A549 (cell line): ENCODE measurements at regions not wholly inside any gene's neighbourhood (a gene's known extent, or its start where the extent isn't known, plus 50 kb on each side); places are given as distances from the start of the nearest gene placed in this dataset.

Source experiments
- ATAC-seq, 2 experiments: fragments of 200-7000 bp in 1 of 2; fragments of >200 bp in 1 of 2; cut with Nextera tagmentation in 1 of 2; cut with Tn5 transposase in 1 of 2; 3 replicates each; pipeline versions ENCODE4 v1.8.0 to v1.9.1; 2018 to 2020; ENCODE audit warnings: mild to moderate bottlenecking in 1 of 2, moderate library complexity in 1 of 2
- CTCF ChIA-PET: fragments of 300-600 bp; sonication (Branson Sonifier 250); formaldehyde crosslinking; extraction: SDS; loops from one replicate; lab custom pipeline; 2021; ENCODE audit warnings: antibody characterized with exemption, inconsistent platforms; lab: Yijun Ruan, JAX
- POLR2A ChIA-PET: fragments of 350-600 bp; formaldehyde crosslinking; extraction: SDS; loops from one replicate; lab custom pipeline; 2021; ENCODE audit warnings: antibody characterized with exemption, inconsistent platforms; lab: Yijun Ruan, JAX
- DNase-seq, 2 experiments: peaks; one replicate each; pipeline versions ENCODE4 v3.0.0 to v3.0.0-alpha.2; 2011 to 2016; ENCODE audit warnings: low read depth in 1 of 2, low spot score in 1 of 2
- FAIRE-seq: peaks from 2 replicates; lab custom pipeline; 2011; peaks lifted over from hg19 to GRCh38; lab: Jason Lieb, UNC
- H3K27ac ChIP-seq, 2 experiments: fragments of >200 bp; sonication (Bioruptor Twin); formaldehyde crosslinking; 3 replicates each; pipeline ENCODE4 v1.5.1; 2016 to 2017
- H3K4me1 ChIP-seq: fragments of >200 bp; sonication (Bioruptor Twin); formaldehyde crosslinking; 3 replicates; pipeline ENCODE4 v1.6.1; 2016
- H3K4me2 ChIP-seq: fragments of >200 bp; sonication (Bioruptor Twin); formaldehyde crosslinking; 3 replicates; pipeline ENCODE4 v1.6.1; 2016
- H3K4me3 ChIP-seq: fragments of >200 bp; sonication (Bioruptor Twin); formaldehyde crosslinking; 3 replicates; pipeline ENCODE4 v1.5.1; 2016
- H3K9me3 ChIP-seq: fragments of >200 bp; sonication (Bioruptor Twin); formaldehyde crosslinking; 3 replicates; pipeline ENCODE4 v1.6.1; 2016
- CBX2 ChIP-seq: fragments of 200-600 bp; sonication (generic); IDR thresholded peaks from 2 replicates; pipeline ENCODE4 v1.6.1; 2016; ENCODE audit warnings: low read depth, mild to moderate bottlenecking, borderline replicate concordance
- CBX8 ChIP-seq: fragments of 200-600 bp; sonication (generic); IDR thresholded peaks from 2 replicates; pipeline ENCODE4 v1.6.1; 2016
- E2F6 ChIP-seq: IDR thresholded peaks from 2 replicates; pipeline ENCODE4 v1.6.1; 2012; ENCODE audit warnings: low read depth, borderline replicate concordance
- FOXS1 ChIP-seq: fragments of 250-450 bp; sonication (Bioruptor Pico); IDR thresholded peaks from 2 replicates; pipeline ENCODE4 v1.5.0; 2020; ENCODE audit warnings: mild to moderate bottlenecking, moderate library complexity
- GATA3 ChIP-seq: IDR thresholded peaks from 2 replicates; pipeline ENCODE4 v1.6.1; 2012; ENCODE audit warnings: borderline replicate concordance
- JUN ChIP-seq, 2 experiments: fragments of >200 bp; sonication (Bioruptor Twin); formaldehyde crosslinking; IDR thresholded peaks; 2 replicates in 1 of 2; 3 replicates in 1 of 2; pipeline ENCODE4 v1.6.1; 2016 to 2017
- MAZ ChIP-seq: fragments of 150-350 bp; IDR thresholded peaks from 2 replicates; pipeline ENCODE4 v1.6.1; 2014; ENCODE audit warnings: antibody characterized with exemption, low read depth, low read length, borderline replicate concordance
- NPAS2 ChIP-seq: fragments of 250-450 bp; sonication (Bioruptor Pico); IDR thresholded peaks from 2 replicates; pipeline ENCODE4 v1.8.0; 2022; ENCODE audit warnings: mild to moderate bottlenecking, moderate library complexity, borderline replicate concordance
- PHF8 ChIP-seq: fragments of 200-600 bp; sonication (generic); IDR thresholded peaks from 2 replicates; pipeline ENCODE4 v1.6.1; 2016; ENCODE audit warnings: low read depth, mild to moderate bottlenecking, antibody characterized with exemption, moderate library complexity, borderline replicate concordance
- RARB ChIP-seq: fragments of 250-450 bp; sonication (Bioruptor Pico); IDR thresholded peaks from 2 replicates; pipeline ENCODE4 v1.8.0; 2021; ENCODE audit warnings: mild to moderate bottlenecking, moderate library complexity
- SMC3 ChIP-seq: fragments of >200 bp; sonication (Bioruptor Twin); formaldehyde crosslinking; IDR thresholded peaks from 3 replicates; pipeline ENCODE4 v1.6.1; 2018; ENCODE audit warnings: inconsistent platforms
- TFCP2L1 ChIP-seq: fragments of 250-450 bp; sonication (Bioruptor Pico); IDR thresholded peaks from 2 replicates; pipeline ENCODE4 v1.5.0; 2021; ENCODE audit warnings: mild to moderate bottlenecking
- ZC3H11A ChIP-seq: fragments of 450-650 bp; IDR thresholded peaks from 2 replicates; pipeline ENCODE4 v1.6.1; 2014; ENCODE audit warnings: antibody characterized with exemption, mild to moderate bottlenecking
- ZNF302 ChIP-seq: fragments of 250-450 bp; sonication (Bioruptor Pico); IDR thresholded peaks from 2 replicates; pipeline ENCODE4 v1.9.0; 2021; ENCODE audit warnings: inconsistent platforms, mild to moderate bottlenecking, moderate library complexity
- ZSCAN20 ChIP-seq: fragments of 250-450 bp; sonication (Bioruptor Pico); IDR thresholded peaks from 2 replicates; pipeline ENCODE4 v1.8.0; 2022; ENCODE audit warnings: mild to moderate bottlenecking, moderate library complexity
- WGBS: methylation state at CpG from one replicate; pipeline ENCODE4 v1.1.6; 2017; ENCODE audit errors: missing lambda C conversion rate; 5-methylcytosine and 5-hydroxymethylcytosine counted together
- TF ChIP-seq, protein P1 (sequence below): fragments of 450-650 bp; IDR thresholded peaks from 2 replicates; pipeline ENCODE4 v1.6.1; 2014; ENCODE audit warnings: antibody characterized with exemption
- TF ChIP-seq, protein P2 (sequence below): fragments of 250-450 bp; sonication (Bioruptor Pico); IDR thresholded peaks from 2 replicates; pipeline ENCODE4 v1.5.0; 2021; ENCODE audit warnings: mild to moderate bottlenecking, moderate library complexity, borderline replicate concordance
- TF ChIP-seq, protein P3 (sequence below): fragments of 150-350 bp; IDR thresholded peaks from 2 replicates; pipeline ENCODE4 v1.6.1; 2014; ENCODE audit warnings: low read depth, mild to moderate bottlenecking, low read length
- TF ChIP-seq, protein P4 (sequence below): fragments of >200 bp; sonication (Bioruptor Twin); formaldehyde crosslinking; IDR thresholded peaks from 3 replicates; pipeline ENCODE4 v1.5.1; 2016

DNA sequence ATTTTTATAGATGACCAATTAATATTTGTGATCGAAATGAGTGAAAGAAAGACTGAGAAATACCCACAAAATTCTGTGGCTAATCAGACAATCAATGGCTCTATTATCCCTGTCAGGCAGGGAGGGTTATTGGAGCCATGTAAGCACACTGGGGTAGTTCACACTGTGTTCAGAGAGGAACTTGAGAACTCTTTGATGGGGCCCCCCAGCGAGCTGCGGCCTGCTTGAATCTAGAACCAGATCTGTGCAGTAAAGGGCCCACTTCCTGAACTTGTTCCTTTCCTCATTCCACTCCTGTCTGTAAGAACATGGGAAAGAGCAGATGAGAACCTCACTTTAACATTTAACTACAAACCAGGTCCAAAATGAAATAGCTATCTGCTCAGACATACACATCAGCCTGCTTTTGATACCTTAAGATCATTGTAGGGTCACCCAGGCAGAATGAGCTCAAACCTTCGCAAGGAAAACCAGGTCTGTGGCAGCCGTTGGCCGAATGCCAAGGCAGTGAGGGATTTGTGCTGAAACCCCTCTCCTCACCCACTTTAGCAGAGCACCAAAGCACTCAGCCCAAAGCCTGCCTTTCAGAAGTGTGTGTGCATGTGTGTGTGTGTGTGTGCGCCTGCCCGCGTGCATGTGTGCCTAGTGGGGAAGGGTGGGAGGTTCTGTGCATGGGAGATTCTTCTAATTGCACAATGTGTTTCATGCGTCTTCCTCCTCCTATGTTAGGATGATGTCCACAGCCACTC lies 365.6 kb upstream of the MGMT start:
- Histone ChIP-seq H3K9me3 (no peaks in the 10 kb centered on the region), H3K4me1 (no peaks in the 10 kb centered on the region), H3K4me3 (no peak overlapping the region), H3K27ac (no peak overlapping the region), H3K4me2 (no peak overlapping the region)
- FAIRE-seq (no peak), DNase-seq (no peak), ATAC-seq (no peak)
- CTCF ChIA-PET = no interaction called here
- POLR2A ChIA-PET = no interaction called here
- TF ChIP-seq MAZ = no peak
- 21% methylated on average over 10 of the region's 10 CpGs for WGBS

DNA sequence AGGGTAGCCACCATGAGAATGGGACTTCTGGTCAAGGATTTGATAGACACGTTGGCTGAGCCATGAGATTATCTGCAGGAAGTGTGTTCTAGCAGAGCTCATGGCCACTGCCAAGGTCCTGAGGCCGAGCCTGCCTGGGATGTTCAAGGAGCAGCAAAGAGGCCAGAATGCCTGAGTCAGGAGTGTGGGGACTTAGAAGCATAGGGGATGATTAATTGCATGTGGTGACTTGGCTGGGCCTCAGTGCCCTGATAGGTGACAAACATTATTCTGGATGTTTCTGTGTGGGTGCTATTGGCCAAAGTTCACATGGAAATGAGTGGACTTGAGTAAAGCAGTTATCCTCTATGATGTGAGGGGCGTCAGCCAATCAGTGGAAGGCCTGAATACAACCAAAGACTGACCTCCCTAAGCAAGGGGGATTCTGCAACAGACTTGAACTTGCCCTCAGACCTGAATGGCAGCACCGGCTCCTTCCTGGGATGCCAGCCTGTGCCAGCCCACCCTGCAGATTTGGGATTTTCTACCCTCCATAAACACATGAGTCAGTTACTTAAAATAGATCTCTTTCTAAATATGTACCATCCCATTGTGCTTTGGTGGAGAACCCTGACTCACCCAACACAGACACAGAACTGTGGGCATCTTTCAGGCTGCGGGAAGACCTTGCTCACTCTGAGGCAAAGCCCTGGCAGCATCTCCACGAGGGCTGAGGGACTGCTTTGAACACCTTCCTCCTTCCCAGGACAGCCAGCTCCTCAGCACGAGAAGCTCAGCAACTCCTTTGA lies 363.9 kb upstream of the MGMT start:
- WGBS = 13% methylated on average over 6 of the region's 7 CpGs
- no peak overlapping the region for H3K4me3 ChIP-seq
- DNase-seq = no peak
- CTCF ChIA-PET = no interaction called here
- H3K4me2 ChIP-seq = no peak overlapping the region
- TF ChIP-seq E2F6 (no peak), CBX8 (no peak), ZNF302 (CRISPR knock-in tag) (no peak), PHF8 (no peak)
- TF ChIP-seq, protein P1, sequence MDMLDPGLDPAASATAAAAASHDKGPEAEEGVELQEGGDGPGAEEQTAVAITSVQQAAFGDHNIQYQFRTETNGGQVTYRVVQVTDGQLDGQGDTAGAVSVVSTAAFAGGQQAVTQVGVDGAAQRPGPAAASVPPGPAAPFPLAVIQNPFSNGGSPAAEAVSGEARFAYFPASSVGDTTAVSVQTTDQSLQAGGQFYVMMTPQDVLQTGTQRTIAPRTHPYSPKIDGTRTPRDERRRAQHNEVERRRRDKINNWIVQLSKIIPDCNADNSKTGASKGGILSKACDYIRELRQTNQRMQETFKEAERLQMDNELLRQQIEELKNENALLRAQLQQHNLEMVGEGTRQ = no peak
- TF ChIP-seq, all 56 proteins: peak for 0
- Histone ChIP-seq H3K4me1 (no peaks in the 10 kb centered on the region), H3K27ac (no peak overlapping the region), H3K9me3 (no peaks in the 10 kb centered on the region)
- FAIRE-seq (no peak), ATAC-seq (no peak)
- POLR2A ChIA-PET = no interaction called here

DNA sequence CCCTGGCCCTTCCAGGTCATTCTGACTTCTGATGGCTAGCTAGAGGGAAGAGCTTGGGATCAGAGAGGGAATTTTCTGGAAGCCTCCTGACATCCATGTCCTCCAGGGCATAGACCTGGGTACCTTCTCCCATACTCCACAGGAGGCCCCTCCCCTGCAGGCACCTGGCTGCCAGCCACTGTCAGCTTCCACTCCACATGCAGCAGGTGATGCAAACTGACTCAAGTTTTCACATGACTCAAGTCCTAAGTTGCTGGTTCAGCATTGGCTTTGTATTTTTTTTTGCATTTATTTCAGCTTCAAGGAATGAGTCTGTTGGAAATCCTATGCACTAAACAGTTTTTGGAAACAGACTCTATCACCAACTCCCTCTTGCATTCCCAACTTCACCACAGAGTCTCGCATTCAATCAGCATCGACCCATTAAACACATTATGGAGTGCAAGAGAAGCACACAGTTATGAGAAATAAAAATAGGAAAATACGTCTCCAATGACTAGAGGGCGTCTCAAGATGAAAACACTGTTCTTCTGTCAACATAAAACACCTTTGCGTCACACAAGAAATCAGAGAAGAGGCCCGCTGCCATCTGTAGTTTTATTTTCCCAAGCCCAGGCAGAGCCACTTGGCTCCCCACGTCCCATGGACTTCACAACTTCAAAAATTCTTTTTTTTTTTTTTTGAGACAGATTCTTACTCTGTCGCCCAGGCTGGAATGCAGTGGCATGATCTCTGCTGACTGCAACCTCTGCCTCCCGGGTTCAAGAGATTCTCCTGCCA lies 362.6 kb upstream of the MGMT start:
- ChIA-PET POLR2A (no interaction called here), CTCF (no interaction called here)

More for the DNA sequence above, 362.6 kb upstream of the MGMT start:
- FAIRE-seq = no peak
- ATAC-seq = no peak
- no peak for DNase-seq
- Histone ChIP-seq H3K4me2 (no peak overlapping the region), H3K4me3 (no peak overlapping the region), H3K4me1 (no peaks in the 10 kb centered on the region), H3K27ac (no peak overlapping the region), H3K9me3 (no peaks in the 10 kb centered on the region)
- TF ChIP-seq CBX2 (no peak), TFCP2L1 (CRISPR knock-in tag) (no peak), ZSCAN20 (CRISPR knock-in tag) (no peak), NPAS2 (no peak), JUN (IDR thresholded peaks at IDR 0.05) (no peak), SMC3 (no peak), ZC3H11A (no peak), FOXS1 (CRISPR knock-in tag) (no peak), GATA3 (no peak), RARB (CRISPR knock-in tag) (no peak)
- TF ChIP-seq, protein P2, sequence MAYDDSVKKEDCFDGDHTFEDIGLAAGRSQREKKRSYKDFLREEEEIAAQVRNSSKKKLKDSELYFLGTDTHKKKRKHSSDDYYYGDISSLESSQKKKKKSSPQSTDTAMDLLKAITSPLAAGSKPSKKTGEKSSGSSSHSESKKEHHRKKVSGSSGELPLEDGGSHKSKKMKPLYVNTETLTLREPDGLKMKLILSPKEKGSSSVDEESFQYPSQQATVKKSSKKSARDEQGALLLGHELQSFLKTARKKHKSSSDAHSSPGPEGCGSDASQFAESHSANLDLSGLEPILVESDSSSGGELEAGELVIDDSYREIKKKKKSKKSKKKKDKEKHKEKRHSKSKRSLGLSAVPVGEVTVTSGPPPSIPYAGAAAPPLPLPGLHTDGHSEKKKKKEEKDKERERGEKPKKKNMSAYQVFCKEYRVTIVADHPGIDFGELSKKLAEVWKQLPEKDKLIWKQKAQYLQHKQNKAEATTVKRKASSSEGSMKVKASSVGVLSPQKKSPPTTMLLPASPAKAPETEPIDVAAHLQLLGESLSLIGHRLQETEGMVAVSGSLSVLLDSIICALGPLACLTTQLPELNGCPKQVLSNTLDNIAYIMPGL (CRISPR knock-in tag) = no peak
- TF ChIP-seq, protein P3, sequence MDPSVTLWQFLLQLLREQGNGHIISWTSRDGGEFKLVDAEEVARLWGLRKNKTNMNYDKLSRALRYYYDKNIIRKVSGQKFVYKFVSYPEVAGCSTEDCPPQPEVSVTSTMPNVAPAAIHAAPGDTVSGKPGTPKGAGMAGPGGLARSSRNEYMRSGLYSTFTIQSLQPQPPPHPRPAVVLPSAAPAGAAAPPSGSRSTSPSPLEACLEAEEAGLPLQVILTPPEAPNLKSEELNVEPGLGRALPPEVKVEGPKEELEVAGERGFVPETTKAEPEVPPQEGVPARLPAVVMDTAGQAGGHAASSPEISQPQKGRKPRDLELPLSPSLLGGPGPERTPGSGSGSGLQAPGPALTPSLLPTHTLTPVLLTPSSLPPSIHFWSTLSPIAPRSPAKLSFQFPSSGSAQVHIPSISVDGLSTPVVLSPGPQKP = no peak
- TF ChIP-seq, protein P4, sequence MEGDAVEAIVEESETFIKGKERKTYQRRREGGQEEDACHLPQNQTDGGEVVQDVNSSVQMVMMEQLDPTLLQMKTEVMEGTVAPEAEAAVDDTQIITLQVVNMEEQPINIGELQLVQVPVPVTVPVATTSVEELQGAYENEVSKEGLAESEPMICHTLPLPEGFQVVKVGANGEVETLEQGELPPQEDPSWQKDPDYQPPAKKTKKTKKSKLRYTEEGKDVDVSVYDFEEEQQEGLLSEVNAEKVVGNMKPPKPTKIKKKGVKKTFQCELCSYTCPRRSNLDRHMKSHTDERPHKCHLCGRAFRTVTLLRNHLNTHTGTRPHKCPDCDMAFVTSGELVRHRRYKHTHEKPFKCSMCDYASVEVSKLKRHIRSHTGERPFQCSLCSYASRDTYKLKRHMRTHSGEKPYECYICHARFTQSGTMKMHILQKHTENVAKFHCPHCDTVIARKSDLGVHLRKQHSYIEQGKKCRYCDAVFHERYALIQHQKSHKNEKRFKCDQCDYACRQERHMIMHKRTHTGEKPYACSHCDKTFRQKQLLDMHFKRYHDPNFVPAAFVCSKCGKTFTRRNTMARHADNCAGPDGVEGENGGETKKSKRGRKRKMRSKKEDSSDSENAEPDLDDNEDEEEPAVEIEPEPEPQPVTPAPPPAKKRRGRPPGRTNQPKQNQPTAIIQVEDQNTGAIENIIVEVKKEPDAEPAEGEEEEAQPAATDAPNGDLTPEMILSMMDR = no peak
- WGBS = 2% methylated on average over 9 of the region's 9 CpGs
